Activated T-cell treated with anti-CD3 and anti-CD28 coated beads, Interleukin-2, amount 50 U/mL, for 48 hours (primary cell): ENCODE measurements at regions not wholly inside any gene's neighbourhood (a gene's known extent, or its start where the extent isn't known, plus 50 kb on each side); places are given as distances from the start of the nearest gene placed in this dataset.

Experiments
- DNase-seq, 2 experiments: peaks; one replicate each; pipeline ENCODE4 v3.0.0-alpha.2; 2020

- DNase-seq, result no peak
These were observed 52.7 kb upstream of the PELI1 start for GRCh38 chr2:64196963-64197362.

GRCh38 chr2:64201151-64201550 lies 56.9 kb upstream of the PELI1 start:
- DNase-seq, result no peak

- DNase-seq, result no peak
These were observed 58.1 kb upstream of the PELI1 start for GRCh38 chr2:64202206-64202845.

- no peak for DNase-seq
These were observed 59.1 kb upstream of the PELI1 start for GRCh38 chr2:64203131-64203857.

GRCh38 chr2:64203858-64204632 lies 59.8 kb upstream of the PELI1 start:
- peak; percentile 46 to 57 for DNase-seq

GRCh38 chr2:64204703-64205102 lies 60.5 kb upstream of the PELI1 start:
- DNase-seq, result peak in 1 of 2 experiments; percentile 33

GRCh38 chr2:64205415-64205814 lies 61.2 kb upstream of the PELI1 start:
- no peak for DNase-seq

GRCh38 chr2:64207573-64207972 lies 63.4 kb upstream of the PELI1 start:
- DNase-seq, result no peak

GRCh38 chr2:64210816-64211215 lies 66.6 kb upstream of the PELI1 start:
- peak in 1 of 2 experiments; percentile 31 for DNase-seq

- DNase-seq, result no peak
These were observed 67.2 kb upstream of the PELI1 start for GRCh38 chr2:64211276-64211921.

- DNase-seq, result no peak
These were observed 68.1 kb upstream of the PELI1 start for GRCh38 chr2:64212346-64212745.

- DNase-seq, result peak; percentile 50 to 65
These were observed 68.6 kb upstream of the PELI1 start for GRCh38 chr2:64212801-64213321.

GRCh38 chr2:64213532-64214275 lies 69.5 kb upstream of the PELI1 start:
- peak; percentile 43 to 52 for DNase-seq

GRCh38 chr2:64214281-64215115 lies 70.3 kb upstream of the PELI1 start:
- DNase-seq, result peak; percentile 62 to 63

- DNase-seq, result no peak
These were observed 73.1 kb upstream of the PELI1 start for GRCh38 chr2:64217198-64217869.

- DNase-seq, result no peak
These were observed 74.0 kb upstream of the PELI1 start for GRCh38 chr2:64218137-64218802.

- no peak for DNase-seq
These were observed 74.9 kb upstream of the PELI1 start for GRCh38 chr2:64219149-64219548.

- DNase-seq, result no peak
These were observed 76.0 kb upstream of the PELI1 start for GRCh38 chr2:64220265-64220664.

GRCh38 chr2:64220894-64221617 lies 76.8 kb upstream of the PELI1 start:
- DNase-seq, result no peak
